AG04450 (cell line): ENCODE measurements at regions not wholly inside any gene's neighbourhood (a gene's known extent, or its start where the extent isn't known, plus 50 kb on each side); places are given as distances from the start of the nearest gene placed in this dataset.

Source experiments
- CTCF ChIA-PET: fragments of 300-600, 350-600 bp; formaldehyde crosslinking; extraction: SDS; loops from one replicate; lab custom pipeline; 2022; ENCODE audit warnings: antibody characterized with exemption, inconsistent platforms; lab: Charles Lee
- POLR2A ChIA-PET: fragments of 350-600 bp; formaldehyde crosslinking; extraction: SDS; loops from one replicate; lab custom pipeline; 2021; ENCODE audit warnings: antibody characterized with exemption, inconsistent platforms; lab: Yijun Ruan, JAX
- DNase-seq: peaks from one replicate; pipeline ENCODE4 v3.0.0-alpha.2; 2011; ENCODE audit warnings: low read depth, low spot score
- H3K27ac ChIP-seq: one replicate; pipeline ENCODE4 v1.5.1; 2012; ENCODE audit warnings: low read depth, low read length, control low read depth
- H3K27me3 ChIP-seq: one replicate; pipeline ENCODE4 v1.6.0; 2012; ENCODE audit warnings: low read length; ENCODE audit not compliant: control insufficient read depth, insufficient read depth
- H3K4me3 ChIP-seq: 2 replicates; pipeline ENCODE4 v1.5.1; 2011; ENCODE audit warnings: mild to moderate bottlenecking, low read depth, low read length, control low read depth
- H3K9me3 ChIP-seq: 2 replicates; pipeline ENCODE4 v1.5.1; 2012; ENCODE audit warnings: low read length; ENCODE audit not compliant: control insufficient read depth, insufficient read depth
- CTCF ChIP-seq: IDR thresholded peaks from 2 replicates; pipeline ENCODE4 v1.5.1; 2011; ENCODE audit warnings: low read depth, low read length, control low read depth, inconsistent platforms

GRCh38 chr6:112979830-112980229, 632.7 kb downstream of the RFPL4B start:
- Histone ChIP-seq H3K4me3 (no peak overlapping the region), H3K9me3 (peaks cover 2% of the 10 kb centered on the region; the same call in 1 of the 2 replicates), H3K27me3 (no peaks in the 10 kb centered on the region), H3K27ac (no peak overlapping the region)
- no peak for TF ChIP-seq CTCF
- ChIA-PET POLR2A (no interaction called here), CTCF (no interaction called here)
- DNase-seq, result no peak

- Histone ChIP-seq H3K9me3 (no peaks in the 10 kb centered on the region), H3K4me3 (no peak overlapping the region), H3K27ac (no peak overlapping the region), H3K27me3 (no peaks in the 10 kb centered on the region)
- ChIA-PET CTCF (no interaction called here), POLR2A (no interaction called here)
- no peak for TF ChIP-seq CTCF
- DNase-seq, result no peak
These were observed 633.5 kb downstream of the RFPL4B start for GRCh38 chr6:112980676-112981075.

- TF ChIP-seq CTCF, result no peak
- no peak for DNase-seq
- CTCF ChIA-PET, result no interaction called here
- POLR2A ChIA-PET, result no interaction called here
- H3K4me3 ChIP-seq, result no peak overlapping the region
- H3K9me3 ChIP-seq, result no peaks in the 10 kb centered on the region
- H3K27ac ChIP-seq, result no peak overlapping the region
- H3K27me3 ChIP-seq, result no peaks in the 10 kb centered on the region
These were observed 636.7 kb downstream of the RFPL4B start for GRCh38 chr6:112983713-112984261.

- no peak for DNase-seq
- POLR2A ChIA-PET, result no interaction called here
- Histone ChIP-seq H3K27ac (no peak overlapping the region), H3K27me3 (no peaks in the 10 kb centered on the region), H3K9me3 (no peaks in the 10 kb centered on the region), H3K4me3 (no peak overlapping the region)
- TF ChIP-seq CTCF, result no peak
- CTCF ChIA-PET, result no interaction called here
These were observed 637.8 kb downstream of the RFPL4B start for GRCh38 chr6:112984899-112985298.

GRCh38 chr6:112986321-112986720, 639.2 kb downstream of the RFPL4B start:
- no peak overlapping the region for H3K4me3 ChIP-seq
- no peaks in the 10 kb centered on the region for H3K9me3 ChIP-seq
- H3K27me3 ChIP-seq, result no peaks in the 10 kb centered on the region
- H3K27ac ChIP-seq, result no peak overlapping the region
- ChIA-PET CTCF (no interaction called here), POLR2A (no interaction called here)
- DNase-seq, result peak; percentile 1
- TF ChIP-seq CTCF, result no peak
